C4-2B (cell line): ENCODE measurements at regions not wholly inside any gene's neighbourhood (a gene's known extent, or its start where the extent isn't known, plus 50 kb on each side); places are given as distances from the start of the nearest gene placed in this dataset.

Source experiments
- ZFX ChIP-seq: fragments of 450-650 bp; IDR thresholded peaks from 2 replicates; pipeline ENCODE4 v1.6.1; 2017
- TF ChIP-seq, protein P1 (sequence below): fragments of 450-650 bp; conservative IDR thresholded peaks from 2 replicates; pipeline ENCODE4 v1.5.1; 2017; ENCODE audit warnings: mild to moderate bottlenecking

GRCh38 chr11:87539596-87539995, 501.9 kb downstream of the TMEM135 start:
- TF ChIP-seq, protein P1, sequence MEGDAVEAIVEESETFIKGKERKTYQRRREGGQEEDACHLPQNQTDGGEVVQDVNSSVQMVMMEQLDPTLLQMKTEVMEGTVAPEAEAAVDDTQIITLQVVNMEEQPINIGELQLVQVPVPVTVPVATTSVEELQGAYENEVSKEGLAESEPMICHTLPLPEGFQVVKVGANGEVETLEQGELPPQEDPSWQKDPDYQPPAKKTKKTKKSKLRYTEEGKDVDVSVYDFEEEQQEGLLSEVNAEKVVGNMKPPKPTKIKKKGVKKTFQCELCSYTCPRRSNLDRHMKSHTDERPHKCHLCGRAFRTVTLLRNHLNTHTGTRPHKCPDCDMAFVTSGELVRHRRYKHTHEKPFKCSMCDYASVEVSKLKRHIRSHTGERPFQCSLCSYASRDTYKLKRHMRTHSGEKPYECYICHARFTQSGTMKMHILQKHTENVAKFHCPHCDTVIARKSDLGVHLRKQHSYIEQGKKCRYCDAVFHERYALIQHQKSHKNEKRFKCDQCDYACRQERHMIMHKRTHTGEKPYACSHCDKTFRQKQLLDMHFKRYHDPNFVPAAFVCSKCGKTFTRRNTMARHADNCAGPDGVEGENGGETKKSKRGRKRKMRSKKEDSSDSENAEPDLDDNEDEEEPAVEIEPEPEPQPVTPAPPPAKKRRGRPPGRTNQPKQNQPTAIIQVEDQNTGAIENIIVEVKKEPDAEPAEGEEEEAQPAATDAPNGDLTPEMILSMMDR = no peak
- TF ChIP-seq ZFX = no peak
